ENCODE measurements at regions not wholly inside any gene's neighbourhood (a gene's known extent, or its start where the extent isn't known, plus 50 kb on each side); places are given as distances from the start of the nearest gene placed in this dataset.

DNA sequence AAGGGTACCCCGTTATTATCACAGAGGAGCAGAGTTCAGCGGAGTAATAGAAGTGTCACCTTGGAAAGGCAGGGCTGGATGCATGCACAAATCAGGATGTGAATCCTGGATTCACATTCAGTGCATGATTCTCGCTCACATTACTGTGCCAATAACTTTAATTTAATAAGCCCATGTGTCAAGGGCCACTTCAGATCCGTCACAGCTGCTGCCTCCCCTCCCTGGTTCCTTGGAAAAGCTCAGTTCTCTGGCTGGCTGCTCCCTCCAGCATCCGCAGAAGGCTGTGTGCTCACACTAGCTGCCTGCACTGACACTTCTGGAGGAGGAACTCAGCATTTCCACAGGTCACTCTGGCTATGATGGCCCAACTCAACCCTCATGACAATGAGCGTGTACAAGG is 256.8 kb upstream of the ADAMTS16 start:
- no peaks in the 10 kb centered on the region for H3K36me3 Mint-ChIP-seq (ENCODE audit: insufficient read depth in 2 of 2)
- H3K9me3 Mint-ChIP-seq, result no peaks in the 10 kb centered on the region
- H3K4me1 Mint-ChIP-seq (ENCODE audit: low read depth), result no peaks in the 10 kb centered on the region
- ATAC-seq (replicated peaks in 1 of 2), result no peak
- H3K27ac Mint-ChIP-seq, result no peak overlapping the region
- H3K4me3 Mint-ChIP-seq, result no peak overlapping the region
- no peak for DNase-seq
- no peaks in the 10 kb centered on the region for H3K27me3 Mint-ChIP-seq (ENCODE audit: low read depth)

DNA sequence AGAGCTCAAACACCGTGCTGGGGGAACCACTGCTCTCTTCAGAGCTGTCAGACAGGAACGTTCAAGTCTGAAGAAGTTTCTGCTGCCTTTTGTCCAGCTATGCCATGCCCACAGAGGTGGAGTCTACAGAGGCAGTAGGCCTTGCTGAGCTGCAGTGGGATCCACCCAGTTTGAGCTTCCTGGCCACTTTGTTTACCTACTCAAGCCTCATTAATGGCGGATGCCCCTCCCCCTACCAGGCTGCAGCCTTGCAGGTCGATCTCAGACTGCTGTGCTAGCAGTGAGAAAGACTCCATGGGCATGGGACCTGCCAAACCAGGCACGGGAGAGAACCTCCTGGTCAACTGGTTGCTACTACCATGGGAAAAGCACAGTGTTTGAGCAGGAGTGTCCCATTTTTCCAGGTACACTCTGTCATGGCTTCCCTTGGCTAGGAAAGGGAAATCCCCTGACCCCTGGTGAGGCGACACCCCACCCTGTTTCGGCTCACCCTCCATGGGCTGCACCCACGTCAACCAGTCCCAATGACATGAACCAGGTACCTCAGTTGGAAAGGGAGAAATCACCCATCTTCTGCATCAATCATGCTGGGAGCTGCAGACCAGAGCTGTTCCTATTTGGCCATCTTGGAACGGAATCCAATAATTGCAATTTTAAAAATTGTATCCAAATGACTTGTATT is 246.9 kb upstream of the ADAMTS16 start:
- Mint-ChIP-seq H3K27me3 (ENCODE audit: low read depth) (no peaks in the 10 kb centered on the region), H3K27ac (no peak overlapping the region), H3K9me3 (peaks cover 9 to 20% of the 10 kb centered on the region in 2 donors), H3K4me1 (ENCODE audit: low read depth) (no peaks in the 10 kb centered on the region), H3K4me3 (no peak overlapping the region), H3K36me3 (ENCODE audit: insufficient read depth in 2 of 2) (no peaks in the 10 kb centered on the region)
- ATAC-seq (replicated peaks in 1 of 2) (no peak), DNase-seq (no peak)

DNA sequence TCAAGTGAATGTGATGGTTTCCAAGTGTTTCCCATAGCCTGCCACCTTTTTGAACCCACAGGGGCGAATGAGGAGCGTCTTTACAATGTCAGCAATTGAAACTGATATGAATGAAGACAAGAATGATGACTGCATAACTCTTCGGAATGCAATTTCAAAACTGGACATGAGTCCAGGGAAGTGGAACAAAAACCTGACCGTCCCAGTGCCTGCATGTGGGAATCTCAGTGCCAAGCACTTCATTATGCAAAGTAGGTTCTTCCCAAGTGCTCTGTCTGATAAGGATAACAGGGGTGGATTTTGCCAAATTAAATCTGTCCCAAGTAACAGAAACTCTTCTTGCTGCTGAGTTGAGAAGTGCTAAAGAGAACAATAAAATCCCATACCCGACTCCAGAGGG is 243.8 kb upstream of the ADAMTS16 start:
- H3K27me3 Mint-ChIP-seq (ENCODE audit: low read depth), result no peaks in the 10 kb centered on the region
- no peaks in the 10 kb centered on the region for H3K36me3 Mint-ChIP-seq (ENCODE audit: insufficient read depth in 2 of 2)
- DNase-seq (no peak), ATAC-seq (replicated peaks in 1 of 2) (no peak)
- H3K4me1 Mint-ChIP-seq (ENCODE audit: low read depth), result no peaks in the 10 kb centered on the region
- H3K27ac Mint-ChIP-seq, result no peak overlapping the region
- no peak overlapping the region for H3K4me3 Mint-ChIP-seq
- H3K9me3 Mint-ChIP-seq, result peaks cover 5 to 13% of the 10 kb centered on the region in 2 donors

DNA sequence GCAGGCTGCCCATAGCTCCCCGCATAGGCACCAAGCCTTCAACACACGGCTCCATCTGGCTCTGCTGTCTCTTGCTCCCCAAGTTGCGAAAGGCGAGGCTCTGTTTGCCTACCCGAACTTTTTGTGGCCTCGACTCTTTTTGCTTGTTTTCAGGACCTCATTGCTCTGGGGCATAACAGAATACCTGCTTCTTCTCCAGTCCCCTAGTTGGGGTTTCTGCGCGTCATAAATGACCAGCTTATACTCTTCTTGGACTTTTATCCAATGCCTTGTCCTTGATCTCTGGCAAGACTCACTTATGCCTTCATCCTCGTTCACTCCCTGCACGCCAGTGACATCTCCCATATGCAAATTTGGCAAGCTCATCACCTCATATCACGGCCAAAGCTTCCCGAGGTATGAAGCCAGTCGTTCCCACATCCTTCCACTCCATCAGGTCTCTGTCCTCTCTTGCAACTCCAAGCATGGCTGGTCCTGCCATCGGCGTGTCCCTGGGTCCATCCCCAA is 238.8 kb upstream of the ADAMTS16 start:
- H3K4me1 Mint-ChIP-seq (ENCODE audit: low read depth), result no peaks in the 10 kb centered on the region

DNA sequence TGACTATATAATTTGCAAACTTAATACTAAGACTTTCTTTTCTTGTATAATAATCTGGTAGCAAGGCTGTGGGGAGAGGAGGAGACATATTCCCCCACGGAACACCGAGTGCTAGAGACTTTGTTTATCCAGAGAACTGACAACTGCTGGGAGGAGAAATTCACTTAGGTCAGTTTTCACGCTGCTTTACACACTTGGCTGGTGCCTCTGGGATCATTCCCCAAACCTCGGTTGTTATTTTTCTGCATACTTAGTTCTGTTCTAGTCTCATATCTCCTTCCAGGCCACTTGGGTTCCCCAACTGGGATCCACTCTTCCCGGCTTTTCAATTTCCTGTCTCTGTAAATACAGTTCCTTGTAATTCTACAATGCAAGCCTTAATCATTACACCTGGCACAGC is 238.2 kb upstream of the ADAMTS16 start:
- Mint-ChIP-seq H3K27me3 (ENCODE audit: low read depth) (no peaks in the 10 kb centered on the region), H3K4me1 (ENCODE audit: low read depth) (no peaks in the 10 kb centered on the region), H3K9me3 (peaks cover 0 to 2% of the 10 kb centered on the region in 2 donors), H3K36me3 (ENCODE audit: insufficient read depth in 2 of 2) (no peaks in the 10 kb centered on the region), H3K4me3 (no peak overlapping the region), H3K27ac (no peak overlapping the region)
- ATAC-seq (replicated peaks in 1 of 2) (no peak), DNase-seq (no peak)

More for the DNA sequence above, 238.8 kb upstream of the ADAMTS16 start:
- no peak for ATAC-seq (replicated peaks in 1 of 2)
- Mint-ChIP-seq H3K36me3 (ENCODE audit: insufficient read depth in 2 of 2) (no peaks in the 10 kb centered on the region), H3K9me3 (peaks cover 2% of the 10 kb centered on the region in 2 donors), H3K27ac (no peak overlapping the region), H3K4me3 (no peak overlapping the region), H3K27me3 (ENCODE audit: low read depth) (no peaks in the 10 kb centered on the region)
- no peak for DNase-seq

DNA sequence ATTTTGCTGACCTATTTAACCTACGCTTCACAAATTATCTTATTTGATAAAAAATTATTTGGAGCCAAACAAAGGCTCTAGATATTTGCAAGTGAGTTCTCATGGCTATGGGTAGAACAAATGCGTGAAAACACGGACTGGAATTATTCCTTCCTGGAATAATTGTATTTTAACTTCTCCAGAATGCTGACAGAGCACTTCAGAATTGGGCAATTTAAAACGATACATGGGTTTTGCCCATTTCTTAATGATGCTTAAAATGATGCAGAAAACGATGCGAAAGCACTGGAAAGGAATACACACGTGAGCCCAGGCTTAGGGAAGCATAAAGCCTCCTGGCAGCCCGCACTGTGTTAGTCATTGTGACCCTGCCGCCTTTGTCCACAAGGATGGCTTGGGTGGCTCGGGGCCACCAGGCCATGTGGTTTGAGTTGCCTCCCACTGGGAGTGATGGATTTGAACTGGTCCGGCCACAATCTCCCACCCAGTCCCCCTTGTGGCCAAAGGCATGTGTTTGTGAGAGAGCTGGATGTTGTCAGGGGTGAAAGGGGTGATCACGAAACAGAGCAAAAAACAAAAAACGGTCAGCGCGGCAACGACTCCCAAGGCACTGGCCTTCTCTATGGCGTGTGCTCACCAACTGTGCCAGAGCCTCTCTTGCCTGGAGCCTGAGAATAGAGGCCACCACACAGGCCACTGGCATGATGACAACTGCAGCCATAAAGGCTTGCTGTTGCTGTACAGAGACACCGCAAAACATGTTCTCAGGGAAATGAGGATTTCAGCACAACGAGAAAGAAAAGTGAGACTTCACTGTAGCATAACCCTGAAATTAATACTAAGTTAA is 234.2 kb upstream of the ADAMTS16 start:
- H3K4me3 Mint-ChIP-seq, result no peak overlapping the region
- H3K36me3 Mint-ChIP-seq (ENCODE audit: insufficient read depth in 2 of 2), result no peaks in the 10 kb centered on the region
- H3K27ac Mint-ChIP-seq, result no peak overlapping the region
- ATAC-seq (replicated peaks in 1 of 2) (no peak), DNase-seq (no peak)
- H3K9me3 Mint-ChIP-seq, result no peaks in the 10 kb centered on the region
- H3K4me1 Mint-ChIP-seq (ENCODE audit: low read depth), result no peaks in the 10 kb centered on the region
- H3K27me3 Mint-ChIP-seq (ENCODE audit: low read depth), result no peaks in the 10 kb centered on the region

DNA sequence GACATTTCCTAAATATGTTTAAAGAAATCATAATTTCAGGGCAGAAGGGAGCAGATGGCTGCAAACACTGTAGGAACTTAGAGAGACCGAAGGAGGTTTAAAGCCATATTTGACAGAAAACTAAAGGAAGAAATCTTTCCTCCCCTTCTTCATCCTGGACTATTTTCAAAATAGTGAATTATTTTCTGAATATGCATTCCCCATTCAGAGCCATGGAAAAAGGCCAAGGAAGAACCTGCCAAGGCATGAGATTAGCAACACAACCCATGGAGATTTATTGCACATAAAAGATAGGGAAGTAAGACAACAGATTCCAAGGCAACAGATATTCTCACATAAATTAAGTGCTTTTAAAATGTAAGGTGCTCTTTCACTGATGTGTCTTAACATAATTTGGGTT is 233.3 kb upstream of the ADAMTS16 start:
- no peaks in the 10 kb centered on the region for H3K27me3 Mint-ChIP-seq (ENCODE audit: low read depth)
- no peak overlapping the region for H3K4me3 Mint-ChIP-seq
- DNase-seq (no peak), ATAC-seq (replicated peaks in 1 of 2) (no peak)
- no peak overlapping the region for H3K27ac Mint-ChIP-seq
- H3K9me3 Mint-ChIP-seq, result no peaks in the 10 kb centered on the region
- H3K4me1 Mint-ChIP-seq (ENCODE audit: low read depth), result no peaks in the 10 kb centered on the region
- H3K36me3 Mint-ChIP-seq (ENCODE audit: insufficient read depth in 2 of 2), result no peaks in the 10 kb centered on the region

DNA sequence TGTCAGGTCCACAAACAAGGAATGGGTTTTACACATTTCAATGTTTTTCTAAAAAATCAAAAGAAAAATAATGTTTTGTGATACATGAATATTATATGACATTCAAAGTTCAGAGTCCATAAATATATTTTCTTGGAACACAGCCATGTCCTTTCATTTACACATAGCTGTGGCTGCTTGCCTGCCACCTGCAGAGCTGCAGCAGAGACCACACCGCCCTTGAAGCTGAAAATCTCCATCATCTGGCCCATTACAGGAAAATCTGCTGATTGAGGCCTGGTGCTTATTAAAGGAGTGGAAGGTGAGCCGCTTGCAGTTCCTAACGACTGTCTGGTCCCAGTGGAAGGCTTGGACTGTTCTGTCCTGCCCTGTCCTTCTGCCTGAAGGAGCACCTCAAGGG is 232.6 kb upstream of the ADAMTS16 start:
- Mint-ChIP-seq H3K4me1 (ENCODE audit: low read depth) (no peaks in the 10 kb centered on the region), H3K27ac (no peak overlapping the region), H3K9me3 (peaks cover 0 to 2% of the 10 kb centered on the region in 2 donors), H3K4me3 (no peak overlapping the region), H3K36me3 (ENCODE audit: insufficient read depth in 2 of 2) (no peaks in the 10 kb centered on the region), H3K27me3 (ENCODE audit: low read depth) (no peaks in the 10 kb centered on the region)
- DNase-seq (no peak), ATAC-seq (replicated peaks in 1 of 2) (no peak)

DNA sequence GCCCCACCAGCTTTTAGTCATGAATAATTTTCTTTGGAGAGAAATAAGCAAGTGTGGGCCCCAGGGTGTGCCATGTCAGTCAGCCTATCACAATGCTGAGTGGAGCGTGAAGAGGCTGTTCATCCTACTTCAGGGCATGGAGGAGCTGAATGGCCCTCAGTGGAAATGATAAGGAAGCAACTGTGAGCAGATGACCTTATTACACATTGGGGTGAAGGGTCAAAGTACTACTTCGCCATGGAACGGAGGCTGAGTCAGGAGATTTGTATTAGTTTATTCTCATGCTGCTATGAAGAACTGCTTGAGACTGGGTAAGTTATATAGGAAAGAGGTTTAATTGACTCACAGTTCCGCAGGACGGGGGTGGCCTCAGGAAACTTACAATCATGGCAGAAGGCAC is 231.0 kb upstream of the ADAMTS16 start:
- Mint-ChIP-seq H3K27me3 (ENCODE audit: low read depth) (no peaks in the 10 kb centered on the region), H3K4me1 (ENCODE audit: low read depth) (no peaks in the 10 kb centered on the region), H3K36me3 (ENCODE audit: insufficient read depth in 2 of 2) (no peaks in the 10 kb centered on the region), H3K9me3 (peaks cover 0 to 2% of the 10 kb centered on the region in 2 donors), H3K27ac (no peak overlapping the region), H3K4me3 (no peak overlapping the region)
- no peak for DNase-seq
- no peak for ATAC-seq (replicated peaks in 1 of 2)

DNA sequence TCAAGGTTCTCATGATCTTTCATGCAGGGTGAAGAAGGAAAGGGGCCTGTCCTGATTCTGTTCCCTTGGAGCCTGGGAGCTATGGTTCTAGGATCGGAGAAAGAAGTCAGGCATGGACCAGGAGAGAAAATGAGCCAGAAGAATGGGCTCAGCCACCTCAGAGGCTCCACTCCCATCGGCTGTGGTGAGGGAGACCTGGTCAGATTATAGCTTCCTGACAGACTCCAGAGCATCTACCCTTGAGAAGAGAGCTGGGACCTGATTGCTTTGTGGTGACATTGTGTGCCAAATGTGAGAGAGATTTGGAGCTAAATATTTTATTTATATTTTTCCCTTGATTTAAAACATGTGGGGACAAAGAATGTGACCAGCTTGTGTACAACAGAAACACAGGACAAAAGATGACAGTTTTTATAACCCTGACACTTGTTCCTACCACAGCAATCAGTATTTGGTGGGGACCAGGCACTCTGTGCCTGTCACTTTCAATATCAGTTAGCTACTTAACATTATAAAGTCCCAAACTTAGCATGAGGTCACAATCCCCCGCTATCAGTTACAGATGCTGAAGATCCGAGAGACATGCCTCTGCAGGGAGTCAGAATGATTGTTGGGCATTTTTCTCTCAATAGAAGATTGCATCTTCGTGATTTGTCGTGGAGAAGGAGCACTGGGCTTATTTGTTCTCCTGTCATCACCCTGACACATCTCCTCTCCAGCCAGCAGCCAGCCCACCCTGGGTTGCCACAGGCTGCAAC is 228.3 kb upstream of the ADAMTS16 start:
- Mint-ChIP-seq H3K27me3 (ENCODE audit: low read depth) (no peaks in the 10 kb centered on the region), H3K4me3 (no peak overlapping the region), H3K9me3 (peaks cover 0 to 7% of the 10 kb centered on the region in 2 donors), H3K4me1 (ENCODE audit: low read depth) (no peaks in the 10 kb centered on the region), H3K27ac (no peak overlapping the region), H3K36me3 (ENCODE audit: insufficient read depth in 2 of 2) (no peaks in the 10 kb centered on the region)
- ATAC-seq (replicated peaks in 1 of 2), result no peak
- no peak for DNase-seq

DNA sequence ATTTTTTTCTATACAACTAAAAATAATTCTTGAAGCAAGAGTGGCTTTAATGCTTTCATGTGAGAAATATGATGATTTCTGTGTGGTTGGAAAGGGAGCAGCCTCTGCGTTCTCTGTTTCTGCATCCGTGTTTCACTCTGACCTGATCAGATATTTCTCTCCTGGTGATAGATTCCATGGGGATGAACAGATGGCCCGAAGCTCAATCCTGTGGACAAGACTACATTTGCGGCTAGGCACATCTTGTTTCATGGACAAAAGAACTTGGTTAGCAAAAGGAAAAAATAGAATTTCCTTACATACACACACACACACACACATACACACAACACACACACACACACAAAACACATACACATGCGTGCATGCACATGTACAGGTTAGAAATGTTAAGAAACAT is 218.2 kb upstream of the ADAMTS16 start:
- Mint-ChIP-seq H3K36me3 (ENCODE audit: insufficient read depth in 2 of 2) (no peaks in the 10 kb centered on the region), H3K27ac (no peak overlapping the region), H3K9me3 (peaks cover 5 to 13% of the 10 kb centered on the region in 2 donors), H3K27me3 (ENCODE audit: low read depth) (no peaks in the 10 kb centered on the region), H3K4me3 (no peak overlapping the region), H3K4me1 (ENCODE audit: low read depth) (no peaks in the 10 kb centered on the region)
- DNase-seq (no peak), ATAC-seq (replicated peaks in 1 of 2) (no peak)

DNA sequence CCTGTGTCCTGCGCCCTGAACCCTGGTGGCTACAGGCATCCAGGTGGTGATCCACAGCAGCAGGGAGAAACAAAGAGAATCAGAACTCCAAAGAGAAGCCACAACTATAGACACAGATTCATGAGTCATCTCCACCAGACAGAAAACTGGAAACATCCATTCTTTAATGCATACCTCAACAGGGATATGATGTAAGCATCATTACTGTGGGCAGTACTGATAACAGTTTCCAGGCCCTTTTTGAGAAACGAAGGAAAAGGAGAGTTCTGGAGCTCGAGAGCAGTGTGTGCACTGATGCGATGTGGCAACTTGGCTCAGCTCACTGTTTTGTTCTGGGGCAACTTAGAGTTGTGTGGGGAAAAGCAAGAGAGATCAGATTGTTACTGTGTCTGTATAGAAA is 215.6 kb upstream of the ADAMTS16 start:
- no peak overlapping the region for H3K27ac Mint-ChIP-seq
- no peaks in the 10 kb centered on the region for H3K27me3 Mint-ChIP-seq (ENCODE audit: low read depth)
- no peaks in the 10 kb centered on the region for H3K36me3 Mint-ChIP-seq (ENCODE audit: insufficient read depth in 2 of 2)
- peaks cover 5 to 7% of the 10 kb centered on the region in 2 donors for H3K9me3 Mint-ChIP-seq
- no peak overlapping the region for H3K4me3 Mint-ChIP-seq
- DNase-seq (no peak), ATAC-seq (replicated peaks in 1 of 2) (no peak)
- no peaks in the 10 kb centered on the region for H3K4me1 Mint-ChIP-seq (ENCODE audit: low read depth)

DNA sequence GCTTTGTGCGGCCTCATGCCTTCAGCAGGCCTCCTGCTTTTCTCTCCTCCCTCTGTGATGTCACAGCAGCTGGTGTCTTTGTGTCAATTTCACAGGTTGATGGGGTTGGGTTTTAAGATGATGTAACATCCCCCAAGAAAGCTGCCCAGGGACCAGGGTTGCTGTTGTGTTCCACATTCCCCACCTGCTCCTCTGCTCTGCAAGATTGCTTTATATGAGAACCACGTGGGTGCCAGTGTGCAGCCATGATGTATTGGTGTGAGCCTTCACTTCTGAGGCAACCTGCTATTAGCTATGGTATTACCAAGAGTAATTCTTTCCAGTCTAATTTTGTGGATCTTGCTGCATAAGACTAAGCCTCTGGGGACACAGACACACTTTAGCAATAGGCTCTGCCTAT is 213.0 kb upstream of the ADAMTS16 start:
- H3K9me3 Mint-ChIP-seq, result peaks cover 7% of the 10 kb centered on the region in 2 donors

More for the DNA sequence above, 213.0 kb upstream of the ADAMTS16 start:
- DNase-seq, result no peak
- H3K27ac Mint-ChIP-seq, result no peak overlapping the region
- H3K4me1 Mint-ChIP-seq (ENCODE audit: low read depth), result no peaks in the 10 kb centered on the region
- H3K36me3 Mint-ChIP-seq (ENCODE audit: insufficient read depth in 2 of 2), result no peaks in the 10 kb centered on the region
- ATAC-seq (replicated peaks in 1 of 2), result no peak
- no peak overlapping the region for H3K4me3 Mint-ChIP-seq
- no peaks in the 10 kb centered on the region for H3K27me3 Mint-ChIP-seq (ENCODE audit: low read depth)

Measured in activated T-cell treated with anti-CD3 and anti-CD28 coated beads, Interleukin-2, amount 50 U/mL, for 72 hours (primary cell).